ENCODE measurements at regions not wholly inside any gene's neighbourhood (a gene's known extent, or its start where the extent isn't known, plus 50 kb on each side); places are given as distances from the start of the nearest gene placed in this dataset.

DNA sequence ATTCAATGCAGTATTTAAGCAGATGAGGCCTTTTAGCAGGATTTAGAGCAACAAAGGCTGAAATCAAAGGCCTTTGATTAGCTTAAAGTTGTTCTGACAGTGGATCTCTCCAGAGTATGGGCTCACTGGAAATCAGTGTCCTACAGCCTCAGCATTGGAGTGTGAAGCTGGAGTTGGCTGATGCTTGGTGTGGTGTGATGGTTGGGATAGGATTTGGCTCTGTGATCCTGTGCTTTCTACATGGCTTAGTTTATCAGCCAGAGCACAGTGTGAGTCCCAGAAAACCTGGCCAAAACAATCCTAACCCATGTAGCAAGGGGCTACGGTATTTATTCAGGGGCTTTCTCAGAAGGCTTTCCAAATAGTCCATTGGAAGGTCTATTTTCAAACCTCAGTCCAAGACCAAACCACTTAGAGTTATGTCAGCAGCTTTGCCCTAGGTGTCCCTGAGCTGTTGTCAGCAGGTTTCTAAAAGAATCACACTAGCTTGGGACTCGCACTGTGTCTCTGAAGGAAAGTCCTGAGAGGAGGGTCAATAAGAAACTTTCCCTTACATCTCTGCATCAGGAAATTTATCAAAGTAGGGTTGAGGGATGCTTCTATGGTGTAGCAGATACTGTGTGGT, 65.4 kb upstream of the ANKRD1 start:
- TF ChIP-seq, protein P1, sequence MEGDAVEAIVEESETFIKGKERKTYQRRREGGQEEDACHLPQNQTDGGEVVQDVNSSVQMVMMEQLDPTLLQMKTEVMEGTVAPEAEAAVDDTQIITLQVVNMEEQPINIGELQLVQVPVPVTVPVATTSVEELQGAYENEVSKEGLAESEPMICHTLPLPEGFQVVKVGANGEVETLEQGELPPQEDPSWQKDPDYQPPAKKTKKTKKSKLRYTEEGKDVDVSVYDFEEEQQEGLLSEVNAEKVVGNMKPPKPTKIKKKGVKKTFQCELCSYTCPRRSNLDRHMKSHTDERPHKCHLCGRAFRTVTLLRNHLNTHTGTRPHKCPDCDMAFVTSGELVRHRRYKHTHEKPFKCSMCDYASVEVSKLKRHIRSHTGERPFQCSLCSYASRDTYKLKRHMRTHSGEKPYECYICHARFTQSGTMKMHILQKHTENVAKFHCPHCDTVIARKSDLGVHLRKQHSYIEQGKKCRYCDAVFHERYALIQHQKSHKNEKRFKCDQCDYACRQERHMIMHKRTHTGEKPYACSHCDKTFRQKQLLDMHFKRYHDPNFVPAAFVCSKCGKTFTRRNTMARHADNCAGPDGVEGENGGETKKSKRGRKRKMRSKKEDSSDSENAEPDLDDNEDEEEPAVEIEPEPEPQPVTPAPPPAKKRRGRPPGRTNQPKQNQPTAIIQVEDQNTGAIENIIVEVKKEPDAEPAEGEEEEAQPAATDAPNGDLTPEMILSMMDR (IDR thresholded peaks at IDR 0.05 in 8 of 11, conservative IDR thresholded peaks at IDR 0.05 in 3 of 11) = no peak
- no peak for TF ChIP-seq POLR2AphosphoS5 (IDR thresholded peaks at IDR 0.05)
